ENCODE measurements at regions not wholly inside any gene's neighbourhood (a gene's known extent, or its start where the extent isn't known, plus 50 kb on each side); places are given as distances from the start of the nearest gene placed in this dataset.
"Not testable (repeated sequence)": the region's sequence is repeated elsewhere in the genome, so short reads cannot be mapped to it uniquely, and the experiment has no call there.

DNA sequence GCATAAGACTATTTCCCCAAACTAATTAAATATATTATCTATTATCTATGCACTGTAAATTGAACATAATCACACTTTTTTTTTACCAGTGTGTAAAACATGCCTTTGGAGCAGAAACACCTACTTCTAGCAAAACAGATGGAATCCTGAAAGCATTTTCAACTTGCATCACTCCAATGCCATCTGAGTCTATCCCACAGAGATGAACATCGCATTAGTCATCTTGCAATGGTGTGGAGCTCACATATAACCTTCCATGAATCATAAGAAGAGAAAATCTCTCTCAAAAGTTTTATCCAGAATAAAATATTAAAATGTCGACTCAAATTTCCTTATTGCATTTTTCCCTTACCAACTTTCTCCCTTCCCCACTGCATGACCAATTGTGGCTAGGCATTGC is 406.7 kb upstream of the ACTRT1 start:
- WGBS: 79% methylated on average over 2 of the region's 2 CpGs
- no peaks in the 10 kb centered on the region for H3K27me3 ChIP-seq (ENCODE audit: control insufficient read depth, insufficient read depth)
- H3K27ac ChIP-seq (ENCODE audit: low read length): no peak overlapping the region
- no peak for ATAC-seq
- intact Hi-C loops (cut with DNase I): no loop called here
- no peaks in the 10 kb centered on the region for H3K9me3 ChIP-seq (ENCODE audit: control insufficient read depth, low read length)
- H3K4me3 ChIP-seq (ENCODE audit: low read length): no peak overlapping the region
- H3K4me1 ChIP-seq (ENCODE audit: control insufficient read depth, insufficient read depth, low read length): no peaks in the 10 kb centered on the region
- no peak for DNase-seq

DNA sequence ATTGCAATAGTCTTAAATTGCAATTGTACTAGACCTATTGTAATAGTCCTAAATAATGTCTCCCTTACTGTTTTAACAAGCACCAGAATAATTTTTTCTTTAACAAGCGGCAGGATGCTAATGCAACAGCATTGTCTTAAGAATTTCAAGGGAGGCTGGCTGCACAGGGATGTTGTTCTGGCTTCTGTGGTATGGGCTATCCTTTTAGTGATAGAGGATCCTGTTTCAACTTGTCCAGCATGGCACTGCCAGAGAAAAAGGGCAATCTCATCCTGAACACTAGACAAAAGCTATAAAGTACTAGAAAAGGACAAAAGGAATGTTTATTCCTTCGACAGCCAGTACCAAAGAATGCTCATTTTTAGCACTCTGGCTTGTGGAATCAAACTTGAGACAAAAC is 405.5 kb upstream of the ACTRT1 start:
- Histone ChIP-seq H3K4me1 (ENCODE audit: control insufficient read depth, insufficient read depth, low read length) (no peaks in the 10 kb centered on the region), H3K9me3 (ENCODE audit: control insufficient read depth, low read length) (no peaks in the 10 kb centered on the region), H3K4me3 (ENCODE audit: low read length) (no peak overlapping the region), H3K27ac (ENCODE audit: low read length) (no peak overlapping the region), H3K27me3 (ENCODE audit: control insufficient read depth, insufficient read depth) (no peaks in the 10 kb centered on the region)
- intact Hi-C loops (cut with DNase I): no loop called here
- 73% methylated on average over 2 of the region's 2 CpGs for WGBS
- no peak for DNase-seq
- no peak for ATAC-seq

DNA sequence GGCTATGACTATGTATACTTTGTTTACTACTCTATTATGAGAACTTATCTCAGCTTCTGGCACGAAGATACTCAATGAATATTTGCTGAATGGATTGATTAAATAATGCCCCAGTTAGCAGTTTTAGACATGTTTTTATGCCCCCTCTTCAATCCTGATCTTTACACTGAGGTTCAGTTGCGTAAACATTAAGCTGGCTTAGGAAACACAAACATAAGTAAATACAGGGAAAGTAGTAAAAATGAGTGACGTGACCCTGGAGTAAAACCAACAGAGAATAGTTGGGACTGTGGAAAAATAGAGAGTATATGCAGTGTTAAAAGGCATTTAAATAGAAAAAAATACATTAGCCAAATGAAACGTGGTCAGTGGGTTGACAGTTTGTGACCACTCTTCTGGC is 387.0 kb upstream of the ACTRT1 start:
- Histone ChIP-seq H3K27me3 (ENCODE audit: control insufficient read depth, insufficient read depth) (no peaks in the 10 kb centered on the region), H3K4me3 (ENCODE audit: low read length) (no peak overlapping the region), H3K4me1 (ENCODE audit: control insufficient read depth, insufficient read depth, low read length) (no peaks in the 10 kb centered on the region), H3K27ac (ENCODE audit: low read length) (no peak overlapping the region), H3K9me3 (ENCODE audit: control insufficient read depth, low read length) (no peaks in the 10 kb centered on the region)
- intact Hi-C loops (cut with DNase I): no loop called here
- DNase-seq (no peak), ATAC-seq (no peak)
- WGBS: 62% methylated on average over 4 of the region's 4 CpGs

DNA sequence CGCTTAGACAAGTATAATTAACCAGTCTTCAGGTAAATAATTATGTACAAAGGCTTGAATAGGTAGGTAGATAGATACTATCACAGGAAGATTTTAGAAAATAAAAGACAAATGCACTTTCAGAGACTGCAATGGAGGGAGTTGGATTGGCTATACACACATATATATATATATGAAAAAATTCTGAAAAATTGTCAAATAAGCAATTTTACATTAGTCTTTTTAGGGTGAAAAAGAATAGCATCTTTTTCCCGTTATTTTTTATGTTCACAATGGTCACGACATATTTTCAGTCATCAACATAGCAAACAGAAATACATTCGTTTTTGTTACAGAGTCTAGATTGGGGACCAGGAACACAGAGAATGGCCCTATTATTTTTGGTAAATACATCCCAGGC is 385.9 kb upstream of the ACTRT1 start:
- Histone ChIP-seq H3K9me3 (ENCODE audit: control insufficient read depth, low read length) (no peaks in the 10 kb centered on the region), H3K27ac (ENCODE audit: low read length) (no peak overlapping the region), H3K4me1 (ENCODE audit: control insufficient read depth, insufficient read depth, low read length) (no peaks in the 10 kb centered on the region), H3K27me3 (ENCODE audit: control insufficient read depth, insufficient read depth) (no peaks in the 10 kb centered on the region), H3K4me3 (ENCODE audit: low read length) (no peak overlapping the region)
- 65% methylated on average over 4 of the region's 4 CpGs for WGBS
- ATAC-seq (no peak), DNase-seq (no peak)
- intact Hi-C loops (cut with DNase I): no loop called here

DNA sequence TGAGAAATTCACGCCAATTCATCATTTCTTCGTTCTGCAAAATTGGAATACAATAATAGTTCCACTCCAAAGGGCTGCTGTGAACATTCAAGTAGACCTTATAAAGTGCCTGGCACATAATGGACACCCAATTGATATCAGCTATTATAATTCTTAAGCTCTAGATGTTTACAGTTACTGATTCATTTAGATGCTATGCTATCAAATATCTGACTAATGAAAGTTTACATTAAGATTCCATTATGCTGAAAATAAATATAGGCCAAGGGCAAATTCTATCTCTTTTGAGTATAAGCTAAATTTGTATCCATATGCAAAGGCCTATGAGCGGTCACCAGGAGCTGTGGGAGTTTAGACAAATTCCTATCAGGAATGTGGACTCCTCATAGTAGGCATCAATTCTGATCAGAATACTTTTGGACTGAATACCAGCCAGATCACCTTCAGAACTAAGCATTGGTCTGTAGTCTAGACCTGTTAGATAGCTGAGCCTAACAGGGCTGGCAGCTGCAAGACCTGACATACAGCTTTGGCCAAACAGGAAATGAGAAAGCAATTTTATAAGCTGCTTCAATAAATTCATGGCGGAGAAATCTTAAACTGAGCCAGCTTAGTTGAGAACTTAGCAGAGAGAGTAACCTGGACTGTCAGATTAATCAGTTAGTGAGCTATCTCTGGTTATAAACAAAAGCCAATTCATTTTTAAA is 384.3 kb upstream of the ACTRT1 start:
- Histone ChIP-seq H3K4me1 (ENCODE audit: control insufficient read depth, insufficient read depth, low read length) (no peaks in the 10 kb centered on the region), H3K27ac (ENCODE audit: low read length) (no peak overlapping the region), H3K27me3 (ENCODE audit: control insufficient read depth, insufficient read depth) (no peaks in the 10 kb centered on the region), H3K9me3 (ENCODE audit: control insufficient read depth, low read length) (no peaks in the 10 kb centered on the region), H3K4me3 (ENCODE audit: low read length) (no peak overlapping the region)
- 81% methylated on average over 4 of the region's 4 CpGs for WGBS
- intact Hi-C loops (cut with DNase I): no loop called here
- ATAC-seq (no peak), DNase-seq (no peak)

DNA sequence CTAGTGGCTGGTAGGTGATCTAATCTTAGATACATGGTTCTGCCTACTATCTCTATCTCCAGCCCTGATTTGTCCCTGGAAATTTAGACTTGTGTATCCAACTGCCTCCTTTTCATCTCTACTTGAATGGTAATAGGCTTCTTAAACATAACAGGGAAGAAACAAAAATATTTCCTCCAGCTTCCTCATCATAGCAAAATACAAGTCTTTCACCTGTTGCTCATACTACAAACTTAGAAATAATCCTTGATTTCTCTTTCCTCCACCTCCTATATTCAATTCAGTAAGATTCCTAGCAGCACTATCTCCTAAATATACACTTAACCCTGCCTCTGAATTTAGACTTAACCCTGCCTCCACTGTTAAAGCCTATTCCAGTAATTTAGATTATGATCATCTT is 373.3 kb upstream of the ACTRT1 start:
- no peak overlapping the region for H3K27ac ChIP-seq (ENCODE audit: low read length)
- no peaks in the 10 kb centered on the region for H3K27me3 ChIP-seq (ENCODE audit: control insufficient read depth, insufficient read depth)
- DNase-seq (no peak), ATAC-seq (no peak)
- no peaks in the 10 kb centered on the region for H3K4me1 ChIP-seq (ENCODE audit: control insufficient read depth, insufficient read depth, low read length)
- intact Hi-C loops (cut with DNase I): no loop called here
- no peaks in the 10 kb centered on the region for H3K9me3 ChIP-seq (ENCODE audit: control insufficient read depth, low read length)
- H3K4me3 ChIP-seq (ENCODE audit: low read length): no peak overlapping the region

DNA sequence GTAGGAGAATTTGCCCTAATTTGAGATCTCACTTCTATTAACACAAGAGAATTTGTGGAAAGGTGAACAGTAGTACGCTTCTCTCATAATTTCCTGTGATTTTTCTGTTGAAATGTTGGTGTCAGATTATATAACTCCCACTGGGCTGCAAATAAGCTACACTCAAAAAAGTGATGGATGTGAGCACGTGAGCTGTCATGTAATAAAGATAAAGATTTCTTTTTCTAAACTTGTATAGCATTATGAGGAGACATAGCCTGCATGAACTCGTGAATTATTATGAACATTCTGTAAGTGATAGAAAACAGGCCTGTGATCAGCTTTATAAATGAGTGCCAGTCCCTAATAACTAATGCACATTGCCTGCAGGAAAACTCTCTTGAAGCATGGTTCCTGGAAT is 356.6 kb upstream of the ACTRT1 start:
- Histone ChIP-seq H3K27ac (ENCODE audit: low read length) (no peak overlapping the region), H3K27me3 (ENCODE audit: control insufficient read depth, insufficient read depth) (no peaks in the 10 kb centered on the region), H3K4me1 (ENCODE audit: control insufficient read depth, insufficient read depth, low read length) (no peaks in the 10 kb centered on the region), H3K4me3 (ENCODE audit: low read length) (no peak overlapping the region), H3K9me3 (ENCODE audit: control insufficient read depth, low read length) (no peaks in the 10 kb centered on the region)
- 39% methylated on average over 3 of the region's 3 CpGs for WGBS
- DNase-seq (no peak), ATAC-seq (no peak)
- intact Hi-C loops (cut with DNase I): no loop called here

DNA sequence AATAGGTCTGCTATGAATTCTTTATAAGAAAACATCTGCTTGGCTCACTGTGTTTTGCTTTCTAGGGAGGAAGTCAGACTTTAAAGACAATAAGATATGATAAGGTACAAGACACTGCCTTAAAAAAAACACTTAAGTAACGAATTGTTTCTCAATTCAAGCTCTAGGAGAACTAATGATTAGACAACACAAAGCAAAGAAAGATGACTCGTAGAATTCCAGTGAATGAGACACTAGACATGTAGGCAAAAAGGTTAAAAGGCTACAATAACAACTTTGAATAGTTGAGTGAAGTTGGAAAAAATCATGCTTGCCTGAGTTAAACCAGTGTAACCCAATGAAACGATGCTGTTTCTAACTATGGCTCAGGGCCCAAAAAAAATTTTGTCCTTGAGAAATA is 344.4 kb upstream of the ACTRT1 start:
- H3K27me3 ChIP-seq (ENCODE audit: control insufficient read depth, insufficient read depth): no peaks in the 10 kb centered on the region
- ATAC-seq: no peak
- no peak overlapping the region for H3K4me3 ChIP-seq (ENCODE audit: low read length)
- no peaks in the 10 kb centered on the region for H3K9me3 ChIP-seq (ENCODE audit: control insufficient read depth, low read length)
- no peaks in the 10 kb centered on the region for H3K4me1 ChIP-seq (ENCODE audit: control insufficient read depth, insufficient read depth, low read length)
- 27% methylated on average over 3 of the region's 3 CpGs for WGBS
- DNase-seq: no peak
- no peak overlapping the region for H3K27ac ChIP-seq (ENCODE audit: low read length)
- intact Hi-C loops (cut with DNase I): no loop called here

DNA sequence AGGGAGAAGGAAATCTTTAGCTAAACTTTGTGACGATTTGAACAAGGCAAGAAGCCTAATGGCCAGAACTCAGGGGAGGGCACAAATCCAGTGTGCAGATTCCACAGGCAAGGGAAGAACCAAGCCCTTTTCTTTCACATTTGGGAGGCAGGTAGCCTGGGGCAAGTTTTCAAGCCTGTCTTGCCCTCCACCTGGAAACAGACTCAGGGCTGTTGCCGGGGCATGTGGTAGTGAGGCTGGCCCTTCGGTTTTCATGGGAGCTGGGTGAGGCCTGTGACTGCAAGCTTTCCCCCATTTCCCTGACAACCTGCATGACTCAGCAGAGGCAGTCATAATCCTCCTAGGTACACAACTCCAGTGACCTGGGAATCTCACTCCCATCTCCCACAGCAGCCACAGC is 331.6 kb upstream of the ACTRT1 start:
- DNase-seq; intact Hi-C loops (cut with DNase I); H3K27ac ChIP-seq (ENCODE audit: low read length); H3K27me3 ChIP-seq (ENCODE audit: control insufficient read depth, insufficient read depth); H3K9me3 ChIP-seq (ENCODE audit: control insufficient read depth, low read length); H3K4me1 ChIP-seq (ENCODE audit: control insufficient read depth, insufficient read depth, low read length); H3K4me3 ChIP-seq (ENCODE audit: low read length); ATAC-seq: not testable (repeated sequence)
- WGBS: 74% methylated on average over 3 of the region's 3 CpGs

DNA sequence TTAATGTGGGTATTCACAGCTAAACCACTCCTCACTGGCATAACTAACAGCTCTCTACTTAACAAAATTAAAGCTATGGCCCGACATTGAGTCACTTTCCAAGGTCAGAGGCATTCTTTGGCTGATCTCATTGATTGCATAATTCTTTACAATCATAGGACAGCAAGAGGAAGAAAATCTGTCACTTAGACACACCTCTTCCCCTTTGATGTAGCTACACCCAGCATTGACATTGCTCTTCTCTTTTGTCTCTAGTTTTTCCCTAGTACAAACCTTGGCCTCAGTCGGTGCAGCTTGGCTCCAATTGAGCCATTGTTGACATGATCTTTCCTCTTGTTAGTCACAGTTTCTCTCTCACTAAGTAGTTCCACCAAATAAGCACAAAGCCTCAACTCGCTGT is 313.3 kb upstream of the ACTRT1 start:
- H3K4me3 ChIP-seq (ENCODE audit: low read length): no peak overlapping the region
- no peaks in the 10 kb centered on the region for H3K9me3 ChIP-seq (ENCODE audit: control insufficient read depth, low read length)
- ATAC-seq (no peak), DNase-seq (no peak)
- intact Hi-C loops (cut with DNase I): no loop called here
- no peaks in the 10 kb centered on the region for H3K27me3 ChIP-seq (ENCODE audit: control insufficient read depth, insufficient read depth)
- H3K4me1 ChIP-seq (ENCODE audit: control insufficient read depth, insufficient read depth, low read length): no peaks in the 10 kb centered on the region
- no peak overlapping the region for H3K27ac ChIP-seq (ENCODE audit: low read length)
- 75% methylated on average over 3 of the region's 3 CpGs for WGBS

DNA sequence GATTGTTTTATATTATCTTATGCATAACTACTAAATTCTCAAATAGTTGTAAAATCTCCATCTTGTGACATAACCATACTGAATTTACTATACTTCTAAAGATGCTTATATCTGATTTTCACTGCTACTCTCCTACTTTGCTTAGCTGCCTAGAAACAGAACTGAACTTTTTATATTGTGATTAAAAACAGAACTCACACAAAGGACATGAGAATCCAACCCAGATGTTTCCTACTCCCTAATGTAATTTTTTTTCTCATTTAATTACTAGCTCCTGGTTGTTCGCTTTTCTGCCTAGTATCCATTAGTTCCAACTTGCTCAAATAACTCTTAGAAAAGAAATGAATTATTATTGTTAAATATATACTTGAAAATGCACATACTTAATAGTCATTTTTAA is 283.5 kb upstream of the ACTRT1 start:
- intact Hi-C loops (cut with DNase I): no loop called here
- Histone ChIP-seq H3K4me3 (ENCODE audit: low read length) (no peak overlapping the region), H3K4me1 (ENCODE audit: control insufficient read depth, insufficient read depth, low read length) (no peaks in the 10 kb centered on the region), H3K27ac (ENCODE audit: low read length) (no peak overlapping the region), H3K27me3 (ENCODE audit: control insufficient read depth, insufficient read depth) (no peaks in the 10 kb centered on the region), H3K9me3 (ENCODE audit: control insufficient read depth, low read length) (no peaks in the 10 kb centered on the region)
- ATAC-seq (no peak), DNase-seq (no peak)
- 82% methylated on average over 1 of the region's 1 CpG for WGBS

DNA sequence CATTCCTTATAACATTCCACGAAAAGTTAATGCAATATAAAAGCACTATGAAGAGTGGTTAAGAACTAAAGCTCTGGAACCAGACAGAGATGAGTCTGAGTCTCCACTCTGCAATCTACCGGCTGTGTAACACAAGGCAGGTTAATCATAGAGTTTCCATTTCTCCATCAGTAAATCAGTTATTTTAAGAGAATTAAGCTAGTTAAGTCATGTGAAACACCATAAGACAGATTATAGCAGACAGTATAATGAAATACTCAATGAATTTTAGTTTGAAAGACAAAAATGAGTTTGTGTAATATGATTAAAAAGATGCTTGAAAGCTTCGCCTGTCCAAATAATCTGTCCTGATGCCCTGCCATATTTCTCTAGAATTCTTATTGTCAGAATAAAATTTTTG is 282.6 kb upstream of the ACTRT1 start:
- Histone ChIP-seq H3K9me3 (ENCODE audit: control insufficient read depth, low read length) (no peaks in the 10 kb centered on the region), H3K4me3 (ENCODE audit: low read length) (no peak overlapping the region), H3K4me1 (ENCODE audit: control insufficient read depth, insufficient read depth, low read length) (no peaks in the 10 kb centered on the region), H3K27me3 (ENCODE audit: control insufficient read depth, insufficient read depth) (no peaks in the 10 kb centered on the region), H3K27ac (ENCODE audit: low read length) (no peak overlapping the region)
- no peak for ATAC-seq
- intact Hi-C loops (cut with DNase I): no loop called here
- DNase-seq: no peak
- 85% methylated on average over 3 of the region's 3 CpGs for WGBS
